GM23248 (cell line): ENCODE measurements at regions not wholly inside any gene's neighbourhood (a gene's known extent, or its start where the extent isn't known, plus 50 kb on each side); places are given as distances from the start of the nearest gene placed in this dataset.

Experiments
- EZH2 ChIP-seq: fragments of 200-600 bp; sonication (generic); IDR thresholded peaks from 2 replicates; pipeline ENCODE4 v1.6.1; 2018; ENCODE audit warnings: antibody characterized with exemption, mild to moderate bottlenecking; ENCODE audit not compliant: insufficient read depth, poor library complexity, severe bottlenecking
- EZH2phosphoT487 ChIP-seq: fragments of 200-600 bp; sonication (generic); IDR thresholded peaks from 2 replicates; pipeline ENCODE4 v1.6.1; 2018; ENCODE audit warnings: antibody characterized with exemption, moderate library complexity, mild to moderate bottlenecking, low read depth; ENCODE audit not compliant: insufficient read depth

- TF ChIP-seq EZH2 = no peak
- TF ChIP-seq EZH2phosphoT487 = no peak
Observed at GRCh38 chr12:42957561-42958290, 368.2 kb upstream of the PRICKLE1 start.
